ENCODE measurements at regions not wholly inside any gene's neighbourhood (a gene's known extent, or its start where the extent isn't known, plus 50 kb on each side); places are given as distances from the start of the nearest gene placed in this dataset.

DNA sequence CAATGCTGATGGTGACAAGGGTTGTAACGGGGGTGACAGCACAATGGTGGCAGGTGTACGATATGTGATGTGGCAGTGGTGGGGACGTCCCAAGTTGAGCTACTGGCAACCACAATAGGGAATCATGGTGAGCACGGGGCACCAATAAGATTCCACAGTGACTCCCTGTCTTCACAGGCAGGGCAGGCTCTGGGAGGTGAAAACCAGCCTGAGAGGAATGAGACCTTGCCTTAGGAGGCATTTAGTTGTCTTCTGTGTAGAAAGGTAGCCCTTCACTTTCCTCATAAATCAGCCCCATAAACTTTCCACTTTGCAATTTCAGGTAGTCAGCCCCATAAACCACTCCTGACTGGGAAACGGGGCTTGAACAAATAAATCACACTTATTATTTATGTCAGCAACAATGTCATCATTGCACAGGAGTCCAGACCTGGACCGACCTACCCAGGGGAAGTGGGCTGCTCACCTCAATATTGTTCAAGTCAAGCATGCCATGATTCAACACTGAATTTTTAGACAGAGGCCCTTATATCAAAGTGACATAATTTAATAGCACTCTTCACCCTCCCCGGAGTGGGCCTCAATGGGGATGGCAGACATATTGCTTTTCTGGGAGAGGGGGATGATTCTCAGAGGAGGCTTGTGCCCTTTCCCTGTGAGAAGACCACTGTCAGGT lies 150.8 kb downstream of the CDC5L start:
- TF ChIP-seq, protein P1, sequence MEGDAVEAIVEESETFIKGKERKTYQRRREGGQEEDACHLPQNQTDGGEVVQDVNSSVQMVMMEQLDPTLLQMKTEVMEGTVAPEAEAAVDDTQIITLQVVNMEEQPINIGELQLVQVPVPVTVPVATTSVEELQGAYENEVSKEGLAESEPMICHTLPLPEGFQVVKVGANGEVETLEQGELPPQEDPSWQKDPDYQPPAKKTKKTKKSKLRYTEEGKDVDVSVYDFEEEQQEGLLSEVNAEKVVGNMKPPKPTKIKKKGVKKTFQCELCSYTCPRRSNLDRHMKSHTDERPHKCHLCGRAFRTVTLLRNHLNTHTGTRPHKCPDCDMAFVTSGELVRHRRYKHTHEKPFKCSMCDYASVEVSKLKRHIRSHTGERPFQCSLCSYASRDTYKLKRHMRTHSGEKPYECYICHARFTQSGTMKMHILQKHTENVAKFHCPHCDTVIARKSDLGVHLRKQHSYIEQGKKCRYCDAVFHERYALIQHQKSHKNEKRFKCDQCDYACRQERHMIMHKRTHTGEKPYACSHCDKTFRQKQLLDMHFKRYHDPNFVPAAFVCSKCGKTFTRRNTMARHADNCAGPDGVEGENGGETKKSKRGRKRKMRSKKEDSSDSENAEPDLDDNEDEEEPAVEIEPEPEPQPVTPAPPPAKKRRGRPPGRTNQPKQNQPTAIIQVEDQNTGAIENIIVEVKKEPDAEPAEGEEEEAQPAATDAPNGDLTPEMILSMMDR (IDR thresholded peaks at IDR 0.05) = no peak

DNA sequence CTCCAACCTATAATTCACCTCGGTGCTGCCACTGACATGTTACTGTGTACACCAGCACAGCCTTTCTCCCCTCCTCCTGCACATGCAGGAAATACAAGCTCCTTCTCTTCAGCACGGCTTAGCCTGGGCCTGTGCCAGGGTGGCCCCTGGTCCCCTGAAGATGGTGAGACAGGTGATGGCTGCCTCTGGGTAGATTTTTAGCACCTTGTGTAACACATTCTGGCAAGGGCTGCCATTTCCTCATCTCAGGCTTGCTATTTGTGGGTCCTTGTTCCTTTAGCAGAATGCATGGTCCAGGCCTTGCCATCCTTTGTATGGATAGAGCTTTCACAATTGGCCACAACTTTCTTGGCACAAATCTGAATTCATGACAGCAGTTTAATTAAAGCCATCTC lies 151.3 kb downstream of the CDC5L start:
- Histone ChIP-seq H2AFZ (no peak overlapping the region), H3K36me3 (ENCODE audit: control insufficient read depth, insufficient read depth, low read length) (no peaks in the 10 kb centered on the region), H3K27ac (no peak overlapping the region), H3K9me3 (ENCODE audit: control insufficient read depth, low read length) (no peaks in the 10 kb centered on the region), H3K4me2 (ENCODE audit: low read length) (no peak overlapping the region), H3K9ac (no peak overlapping the region), H3K4me3 (ENCODE audit: low read depth, low read length) (no peak overlapping the region), H3K27me3 (ENCODE audit: control insufficient read depth, insufficient read depth, low read length) (no peaks in the 10 kb centered on the region), H3K79me2 (no peaks in the 10 kb centered on the region), H3K4me1 (no peaks in the 10 kb centered on the region)
- TF ChIP-seq, protein P1 (IDR thresholded peaks at IDR 0.05) = no peak

More for the DNA sequence above, 150.8 kb downstream of the CDC5L start:
- Histone ChIP-seq H3K4me3 (ENCODE audit: low read depth, low read length) (no peak overlapping the region), H3K9ac (no peak overlapping the region), H3K9me3 (ENCODE audit: control insufficient read depth, low read length) (no peaks in the 10 kb centered on the region), H3K4me1 (no peaks in the 10 kb centered on the region), H3K79me2 (no peaks in the 10 kb centered on the region), H3K4me2 (ENCODE audit: low read length) (no peak overlapping the region), H3K36me3 (ENCODE audit: control insufficient read depth, insufficient read depth, low read length) (no peaks in the 10 kb centered on the region), H2AFZ (no peak overlapping the region), H3K27ac (no peak overlapping the region), H3K27me3 (ENCODE audit: control insufficient read depth, insufficient read depth, low read length) (no peaks in the 10 kb centered on the region)

DNA sequence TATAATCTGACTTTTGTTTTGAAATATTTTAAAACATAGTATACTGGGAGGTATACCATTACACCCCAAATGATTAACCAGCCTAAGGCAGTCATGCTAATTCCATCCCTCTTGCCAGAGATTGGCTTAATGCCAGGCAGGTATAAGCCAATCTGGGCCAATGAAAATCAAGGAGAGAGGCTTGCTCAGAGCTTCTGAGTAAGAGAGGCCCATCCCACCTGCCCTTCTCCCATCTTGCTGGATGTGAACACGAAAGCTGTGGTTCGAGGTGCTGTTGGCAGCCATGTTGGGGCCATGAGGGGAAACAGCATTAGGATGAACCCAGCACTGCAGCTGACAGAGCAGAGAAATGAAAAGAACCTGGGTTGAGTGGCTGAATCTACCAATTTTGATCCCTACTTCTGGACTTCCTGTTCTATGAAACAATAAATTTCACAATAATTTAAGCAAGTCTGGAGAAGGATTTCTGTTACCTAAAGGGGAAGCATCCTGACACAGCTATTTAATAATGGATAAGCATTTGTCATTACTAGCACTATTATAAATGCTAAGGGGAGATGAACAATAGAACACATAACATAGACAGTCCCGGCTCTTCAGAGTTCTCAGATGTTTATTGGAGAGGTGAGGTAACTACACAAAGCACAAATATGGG lies 152.3 kb downstream of the CDC5L start:
- Histone ChIP-seq H3K79me2 (no peaks in the 10 kb centered on the region), H2AFZ (no peak overlapping the region), H3K36me3 (ENCODE audit: control insufficient read depth, insufficient read depth, low read length) (no peaks in the 10 kb centered on the region), H3K4me1 (no peaks in the 10 kb centered on the region), H3K9ac (no peak overlapping the region), H3K27ac (no peak overlapping the region), H3K27me3 (ENCODE audit: control insufficient read depth, insufficient read depth, low read length) (no peaks in the 10 kb centered on the region), H3K9me3 (ENCODE audit: control insufficient read depth, low read length) (no peaks in the 10 kb centered on the region), H3K4me3 (ENCODE audit: low read depth, low read length) (no peak overlapping the region), H3K4me2 (ENCODE audit: low read length) (no peak overlapping the region)
- TF ChIP-seq, protein P1 (IDR thresholded peaks at IDR 0.05) = no peak

DNA sequence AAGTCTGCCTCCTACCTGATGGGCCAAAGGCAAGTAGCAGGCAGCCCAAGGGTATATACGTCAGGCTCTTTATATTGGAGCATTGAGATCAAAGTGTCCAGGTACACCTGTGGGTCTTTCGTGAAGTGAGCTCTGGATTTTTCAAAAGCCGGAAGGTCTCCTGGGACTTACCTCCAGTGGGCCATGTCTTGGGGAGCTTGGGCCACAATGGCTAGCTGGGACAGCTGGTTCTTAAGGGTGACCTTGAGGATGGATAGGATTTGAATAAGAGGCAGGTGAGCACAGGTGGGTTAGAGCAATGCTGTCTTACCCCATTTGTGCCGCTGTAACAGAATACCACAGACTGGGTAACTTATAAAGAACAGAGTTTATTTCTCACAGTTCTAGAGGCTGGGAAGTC lies 153.4 kb downstream of the CDC5L start:
- Histone ChIP-seq H3K79me2 (no peaks in the 10 kb centered on the region), H3K4me2 (ENCODE audit: low read length) (no peak overlapping the region), H3K4me1 (no peaks in the 10 kb centered on the region), H3K9me3 (ENCODE audit: control insufficient read depth, low read length) (no peaks in the 10 kb centered on the region), H3K27me3 (ENCODE audit: control insufficient read depth, insufficient read depth, low read length) (no peaks in the 10 kb centered on the region), H2AFZ (no peak overlapping the region), H3K9ac (no peak overlapping the region), H3K36me3 (ENCODE audit: control insufficient read depth, insufficient read depth, low read length) (no peaks in the 10 kb centered on the region), H3K27ac (no peak overlapping the region), H3K4me3 (ENCODE audit: low read depth, low read length) (no peak overlapping the region)
- TF ChIP-seq, protein P1 (IDR thresholded peaks at IDR 0.05) = no peak
